ENCODE measurements at regions not wholly inside any gene's neighbourhood (a gene's known extent, or its start where the extent isn't known, plus 50 kb on each side); places are given as distances from the start of the nearest gene placed in this dataset.

- H3K27me3 ChIP-seq (replicated peaks) = no peaks in the 10 kb centered on the region
- H3K4me1 ChIP-seq (replicated peaks) = no peaks in the 10 kb centered on the region; the same call in 1 of the 2 replicates
- no peak overlapping the region for H3K4me3 ChIP-seq
- H3K9me3 ChIP-seq (replicated peaks) = no peaks in the 10 kb centered on the region
- no peak for DNase-seq (ENCODE audit: low read depth in 1 of 2, low spot score in 2 of 2)
- no peak overlapping the region for H3K27ac ChIP-seq
- H3K36me3 ChIP-seq = no peaks in the 10 kb centered on the region
Observed at GRCh38 chr14:85242666-85243065, 287.3 kb upstream of the FLRT2 start.

GRCh38 chr14:85243321-85243720, 286.6 kb upstream of the FLRT2 start:
- Histone ChIP-seq H3K27me3 (replicated peaks) (no peaks in the 10 kb centered on the region), H3K4me1 (replicated peaks) (no peaks in the 10 kb centered on the region; the same call in 1 of the 2 replicates), H3K4me3 (no peak overlapping the region), H3K27ac (no peak overlapping the region), H3K36me3 (no peaks in the 10 kb centered on the region), H3K9me3 (replicated peaks) (no peaks in the 10 kb centered on the region)
- DNase-seq (ENCODE audit: low read depth in 1 of 2, low spot score in 2 of 2) = no peak

GRCh38 chr14:85247071-85247470, 282.9 kb upstream of the FLRT2 start:
- Histone ChIP-seq H3K9me3 (replicated peaks) (no peaks in the 10 kb centered on the region), H3K27me3 (replicated peaks) (no peaks in the 10 kb centered on the region), H3K27ac (no peak overlapping the region), H3K4me1 (replicated peaks) (no peaks in the 10 kb centered on the region), H3K4me3 (no peak overlapping the region), H3K36me3 (no peaks in the 10 kb centered on the region)
- DNase-seq (ENCODE audit: low read depth in 1 of 2, low spot score in 2 of 2) = no peak

GRCh38 chr14:85248881-85249635, 280.9 kb upstream of the FLRT2 start:
- DNase-seq (ENCODE audit: low read depth in 1 of 2, low spot score in 2 of 2) = no peak
- Histone ChIP-seq H3K27ac (no peak overlapping the region), H3K4me1 (replicated peaks) (no peaks in the 10 kb centered on the region), H3K4me3 (no peak overlapping the region), H3K27me3 (replicated peaks) (no peaks in the 10 kb centered on the region), H3K9me3 (replicated peaks) (no peaks in the 10 kb centered on the region), H3K36me3 (no peaks in the 10 kb centered on the region)

- H3K36me3 ChIP-seq = no peaks in the 10 kb centered on the region
- H3K9me3 ChIP-seq (replicated peaks) = no peaks in the 10 kb centered on the region
- H3K27ac ChIP-seq = no peak overlapping the region
- H3K27me3 ChIP-seq (replicated peaks) = no peaks in the 10 kb centered on the region
- H3K4me1 ChIP-seq (replicated peaks) = no peaks in the 10 kb centered on the region
- no peak overlapping the region for H3K4me3 ChIP-seq
- no peak for DNase-seq (ENCODE audit: low read depth in 1 of 2, low spot score in 2 of 2)
Observed at GRCh38 chr14:85250414-85251189, 279.3 kb upstream of the FLRT2 start.

- H3K36me3 ChIP-seq = no peaks in the 10 kb centered on the region
- H3K4me1 ChIP-seq (replicated peaks) = no peaks in the 10 kb centered on the region
- H3K27me3 ChIP-seq (replicated peaks) = no peaks in the 10 kb centered on the region
- H3K27ac ChIP-seq = no peak overlapping the region
- H3K4me3 ChIP-seq = no peak overlapping the region
- DNase-seq (ENCODE audit: low read depth in 1 of 2, low spot score in 2 of 2) = no peak
- H3K9me3 ChIP-seq (replicated peaks) = no peaks in the 10 kb centered on the region
Observed at GRCh38 chr14:85252011-85252410, 277.9 kb upstream of the FLRT2 start.

GRCh38 chr14:85254711-85255110, 275.2 kb upstream of the FLRT2 start:
- H3K4me3 ChIP-seq = no peak overlapping the region
- H3K36me3 ChIP-seq = no peaks in the 10 kb centered on the region
- no peaks in the 10 kb centered on the region for H3K27me3 ChIP-seq (replicated peaks)
- no peak for DNase-seq (ENCODE audit: low read depth in 1 of 2, low spot score in 2 of 2)
- no peaks in the 10 kb centered on the region for H3K4me1 ChIP-seq (replicated peaks)
- no peaks in the 10 kb centered on the region for H3K9me3 ChIP-seq (replicated peaks)
- no peak overlapping the region for H3K27ac ChIP-seq

GRCh38 chr14:85257287-85257686, 272.7 kb upstream of the FLRT2 start:
- no peak overlapping the region for H3K4me3 ChIP-seq
- H3K27ac ChIP-seq = no peak overlapping the region
- no peaks in the 10 kb centered on the region for H3K36me3 ChIP-seq
- H3K27me3 ChIP-seq (replicated peaks) = no peaks in the 10 kb centered on the region
- no peaks in the 10 kb centered on the region for H3K9me3 ChIP-seq (replicated peaks)
- no peak for DNase-seq (ENCODE audit: low read depth in 1 of 2, low spot score in 2 of 2)
- H3K4me1 ChIP-seq (replicated peaks) = no peaks in the 10 kb centered on the region

- Histone ChIP-seq H3K4me3 (no peak overlapping the region), H3K4me1 (replicated peaks) (0 out of 2 replicates have a peak, but pooled peaks cover 3% of the 10 kb centered on the region), H3K36me3 (no peaks in the 10 kb centered on the region), H3K27ac (no peak overlapping the region), H3K27me3 (replicated peaks) (no peaks in the 10 kb centered on the region), H3K9me3 (replicated peaks) (no peaks in the 10 kb centered on the region)
- no peak for DNase-seq (ENCODE audit: low read depth in 1 of 2, low spot score in 2 of 2)
Observed at GRCh38 chr14:85263916-85264675, 265.8 kb upstream of the FLRT2 start.

- Histone ChIP-seq H3K4me3 (no peak overlapping the region), H3K27ac (no peak overlapping the region), H3K27me3 (replicated peaks) (no peaks in the 10 kb centered on the region), H3K9me3 (replicated peaks) (no peaks in the 10 kb centered on the region), H3K4me1 (replicated peaks) (no peaks in the 10 kb centered on the region), H3K36me3 (no peaks in the 10 kb centered on the region)
- peak in 1 of 2 experiments; percentile 56 for DNase-seq (ENCODE audit: low read depth in 1 of 2, low spot score in 2 of 2)
Observed at GRCh38 chr14:85273099-85273677, 256.8 kb upstream of the FLRT2 start.

- no peak overlapping the region for H3K27ac ChIP-seq
- no peak overlapping the region for H3K4me3 ChIP-seq
- no peaks in the 10 kb centered on the region for H3K27me3 ChIP-seq (replicated peaks)
- no peaks in the 10 kb centered on the region for H3K9me3 ChIP-seq (replicated peaks)
- no peaks in the 10 kb centered on the region for H3K36me3 ChIP-seq
- no peak for DNase-seq (ENCODE audit: low read depth in 1 of 2, low spot score in 2 of 2)
- H3K4me1 ChIP-seq (replicated peaks) = no peaks in the 10 kb centered on the region
Observed at GRCh38 chr14:85273952-85274351, 256.0 kb upstream of the FLRT2 start.

- no peaks in the 10 kb centered on the region for H3K36me3 ChIP-seq
- H3K27me3 ChIP-seq (replicated peaks) = no peaks in the 10 kb centered on the region
- no peak overlapping the region for H3K27ac ChIP-seq
- DNase-seq (ENCODE audit: low read depth in 1 of 2, low spot score in 2 of 2) = no peak
- no peak overlapping the region for H3K4me3 ChIP-seq
- no peaks in the 10 kb centered on the region for H3K9me3 ChIP-seq (replicated peaks)
- peaks cover 13% of the 10 kb centered on the region for H3K4me1 ChIP-seq (replicated peaks)
Observed at GRCh38 chr14:85276161-85276978, 253.6 kb upstream of the FLRT2 start.

- Histone ChIP-seq H3K4me3 (no peak overlapping the region), H3K36me3 (no peaks in the 10 kb centered on the region), H3K9me3 (replicated peaks) (no peaks in the 10 kb centered on the region), H3K4me1 (replicated peaks) (peaks cover 13% of the 10 kb centered on the region), H3K27me3 (replicated peaks) (no peaks in the 10 kb centered on the region), H3K27ac (no peak overlapping the region)
- DNase-seq (ENCODE audit: low read depth in 1 of 2, low spot score in 2 of 2) = no peak
Observed at GRCh38 chr14:85276979-85277228, 253.0 kb upstream of the FLRT2 start.
